Adrenal gland (tissue), 5 donors: ENCODE measurements at regions not wholly inside any gene's neighbourhood (a gene's known extent, or its start where the extent isn't known, plus 50 kb on each side); places are given as distances from the start of the nearest gene placed in this dataset.

Experiments
- POLR2A ChIP-seq, 2 donors: fragments of 450-650 bp; IDR thresholded peaks; one replicate each; pipeline ENCODE4 v1.6.1; 2017; ENCODE audit warnings: antibody characterized with exemption in 2 of 2, mild to moderate bottlenecking in 2 of 2, moderate library complexity in 1 of 2
- TF ChIP-seq, protein P1 (sequence below), 6 experiments: fragments of 450-650 bp in 4 of 6; fragments of 200-600 bp in 2 of 6; sonication (generic) in 1 of 6; IDR thresholded peaks; 1 replicate in 5 of 6; 2 replicates in 1 of 6; pipeline versions ENCODE4 v1.5.1 to v1.8.0; 2016 to 2021; ENCODE audit warnings: antibody characterized with exemption in 6 of 6, mild to moderate bottlenecking in 2 of 6, moderate library complexity in 1 of 6
- donor health status: DM: no; HTN: no; CAD: no.

DNA sequence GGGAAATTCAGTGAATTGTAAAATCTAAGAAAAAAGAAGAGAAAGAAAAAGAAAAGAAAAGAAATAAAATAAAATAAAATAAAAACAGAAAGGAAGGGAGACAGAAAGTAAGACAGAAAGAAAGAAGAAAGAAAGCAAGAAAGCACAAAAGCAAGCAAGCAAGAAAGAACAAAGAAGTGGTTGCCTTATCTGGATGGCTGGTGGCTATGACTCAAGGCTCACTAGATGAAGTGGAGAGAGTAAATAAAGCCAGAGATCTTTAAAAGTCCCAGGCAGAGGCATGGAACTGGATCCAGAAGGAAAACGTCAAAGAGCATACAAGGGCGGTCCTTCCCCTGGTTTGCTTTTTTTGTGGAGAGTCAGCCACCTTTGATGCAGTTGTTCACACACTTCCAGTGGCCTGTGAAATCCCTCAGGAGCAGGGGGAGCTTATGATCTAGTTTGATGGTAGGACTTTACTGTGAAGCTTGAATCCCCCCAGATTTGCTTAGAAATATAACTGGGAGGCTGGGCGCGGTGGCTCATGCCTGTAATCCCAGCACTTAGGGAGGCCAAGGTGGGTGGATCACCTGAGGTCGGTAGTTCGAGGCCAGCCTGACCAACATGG is 176.7 kb upstream of the HMHB1 start:
- TF ChIP-seq, protein P1, sequence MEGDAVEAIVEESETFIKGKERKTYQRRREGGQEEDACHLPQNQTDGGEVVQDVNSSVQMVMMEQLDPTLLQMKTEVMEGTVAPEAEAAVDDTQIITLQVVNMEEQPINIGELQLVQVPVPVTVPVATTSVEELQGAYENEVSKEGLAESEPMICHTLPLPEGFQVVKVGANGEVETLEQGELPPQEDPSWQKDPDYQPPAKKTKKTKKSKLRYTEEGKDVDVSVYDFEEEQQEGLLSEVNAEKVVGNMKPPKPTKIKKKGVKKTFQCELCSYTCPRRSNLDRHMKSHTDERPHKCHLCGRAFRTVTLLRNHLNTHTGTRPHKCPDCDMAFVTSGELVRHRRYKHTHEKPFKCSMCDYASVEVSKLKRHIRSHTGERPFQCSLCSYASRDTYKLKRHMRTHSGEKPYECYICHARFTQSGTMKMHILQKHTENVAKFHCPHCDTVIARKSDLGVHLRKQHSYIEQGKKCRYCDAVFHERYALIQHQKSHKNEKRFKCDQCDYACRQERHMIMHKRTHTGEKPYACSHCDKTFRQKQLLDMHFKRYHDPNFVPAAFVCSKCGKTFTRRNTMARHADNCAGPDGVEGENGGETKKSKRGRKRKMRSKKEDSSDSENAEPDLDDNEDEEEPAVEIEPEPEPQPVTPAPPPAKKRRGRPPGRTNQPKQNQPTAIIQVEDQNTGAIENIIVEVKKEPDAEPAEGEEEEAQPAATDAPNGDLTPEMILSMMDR (IDR thresholded peaks at IDR 0.05): no peak
- TF ChIP-seq POLR2A (IDR thresholded peaks at IDR 0.05): no peak
